HG02840 (cell line): ENCODE measurements at regions not wholly inside any gene's neighbourhood (a gene's known extent, or its start where the extent isn't known, plus 50 kb on each side); places are given as distances from the start of the nearest gene placed in this dataset.
A peak's percentile ranks its signal among the peaks of the same experiment; 100 is the strongest.

Experiments used
- ATAC-seq: cut with Tn5 transposase; IDR thresholded peaks from one replicate; pipeline ENCODE4 v1.9.1; 2021; ENCODE audit warnings: mild to moderate bottlenecking, moderate library complexity, moderate number of reproducible peaks; ENCODE audit not compliant: unreplicated experiment, low FRiP score

- ATAC-seq = peak; percentile 57
Measured at GRCh38 chr7:47647181-47647917, 65.4 kb upstream of the TNS3 start.

GRCh38 chr7:47643716-47644400 lies 61.9 kb upstream of the TNS3 start:
- ATAC-seq = no peak

GRCh38 chr7:47640265-47640664 lies 58.4 kb upstream of the TNS3 start:
- no peak for ATAC-seq

- ATAC-seq = no peak
Measured at GRCh38 chr7:47639495-47640110, 57.7 kb upstream of the TNS3 start.

GRCh38 chr7:47638679-47639315 lies 56.9 kb upstream of the TNS3 start:
- no peak for ATAC-seq

GRCh38 chr7:47636433-47637175 lies 54.7 kb upstream of the TNS3 start:
- ATAC-seq = no peak

- ATAC-seq = no peak
Measured at GRCh38 chr7:47636081-47636432, 54.1 kb upstream of the TNS3 start.

GRCh38 chr7:47635091-47636080 lies 53.5 kb upstream of the TNS3 start:
- no peak for ATAC-seq

- ATAC-seq = no peak
Measured at GRCh38 chr7:47634273-47634672, 52.4 kb upstream of the TNS3 start.

GRCh38 chr7:47633134-47633533 lies 51.2 kb upstream of the TNS3 start:
- no peak for ATAC-seq
